ENCODE measurements at regions not wholly inside any gene's neighbourhood (a gene's known extent, or its start where the extent isn't known, plus 50 kb on each side); places are given as distances from the start of the nearest gene placed in this dataset.

- H3K4me3 ChIP-seq (ENCODE audit: low read depth, low read length): no peak overlapping the region
- TF ChIP-seq CTCF (IDR thresholded peaks at IDR 0.05; ENCODE audit: borderline replicate concordance, insufficient read depth, low read depth, low read length): no peak
Observed at GRCh38 chr1:189409774-189410173, 1067.9 kb downstream of the BRINP3 start.

- TF ChIP-seq CTCF (IDR thresholded peaks at IDR 0.05; ENCODE audit: borderline replicate concordance, insufficient read depth, low read depth, low read length): no peak
- H3K4me3 ChIP-seq (ENCODE audit: low read depth, low read length): no peak overlapping the region
Observed at GRCh38 chr1:189424746-189425331, 1052.8 kb downstream of the BRINP3 start.

- peak; percentile 33; the same call in 1 of the 2 replicates for TF ChIP-seq CTCF (IDR thresholded peaks at IDR 0.05; ENCODE audit: borderline replicate concordance, insufficient read depth, low read depth, low read length)
- H3K4me3 ChIP-seq (ENCODE audit: low read depth, low read length): no peak overlapping the region
Observed at GRCh38 chr1:189429610-189430009, 1048.1 kb downstream of the BRINP3 start.

- TF ChIP-seq CTCF (IDR thresholded peaks at IDR 0.05; ENCODE audit: borderline replicate concordance, insufficient read depth, low read depth, low read length): no peak
- no peak overlapping the region for H3K4me3 ChIP-seq (ENCODE audit: low read depth, low read length)
Observed at GRCh38 chr1:189431447-189431846, 1046.2 kb downstream of the BRINP3 start.

- TF ChIP-seq CTCF (IDR thresholded peaks at IDR 0.05; ENCODE audit: borderline replicate concordance, insufficient read depth, low read depth, low read length): no peak
Observed at GRCh38 chr1:189432753-189433152, 1044.9 kb downstream of the BRINP3 start.

GRCh38 chr1:189434461-189434860 lies 1043.2 kb downstream of the BRINP3 start:
- H3K4me3 ChIP-seq (ENCODE audit: low read depth, low read length): no peak overlapping the region
- no peak for TF ChIP-seq CTCF (IDR thresholded peaks at IDR 0.05; ENCODE audit: borderline replicate concordance, insufficient read depth, low read depth, low read length)

More at GRCh38 chr1:189432753-189433152, 1044.9 kb downstream of the BRINP3 start:
- H3K4me3 ChIP-seq (ENCODE audit: low read depth, low read length): no peak overlapping the region

GRCh38 chr1:189435398-189435797 lies 1042.3 kb downstream of the BRINP3 start:
- no peak for TF ChIP-seq CTCF (IDR thresholded peaks at IDR 0.05; ENCODE audit: borderline replicate concordance, insufficient read depth, low read depth, low read length)
- no peak overlapping the region for H3K4me3 ChIP-seq (ENCODE audit: low read depth, low read length)

All from GM12875 (cell line).